ENCODE measurements at regions not wholly inside any gene's neighbourhood (a gene's known extent, or its start where the extent isn't known, plus 50 kb on each side); places are given as distances from the start of the nearest gene placed in this dataset.
"Not testable (repeated sequence)": the region's sequence is repeated elsewhere in the genome, so short reads cannot be mapped to it uniquely, and the experiment has no call there.

GRCh38 chr3:16708285-16708684, 103.1 kb upstream of the DAZL start:
- no peak for DNase-seq

DNA sequence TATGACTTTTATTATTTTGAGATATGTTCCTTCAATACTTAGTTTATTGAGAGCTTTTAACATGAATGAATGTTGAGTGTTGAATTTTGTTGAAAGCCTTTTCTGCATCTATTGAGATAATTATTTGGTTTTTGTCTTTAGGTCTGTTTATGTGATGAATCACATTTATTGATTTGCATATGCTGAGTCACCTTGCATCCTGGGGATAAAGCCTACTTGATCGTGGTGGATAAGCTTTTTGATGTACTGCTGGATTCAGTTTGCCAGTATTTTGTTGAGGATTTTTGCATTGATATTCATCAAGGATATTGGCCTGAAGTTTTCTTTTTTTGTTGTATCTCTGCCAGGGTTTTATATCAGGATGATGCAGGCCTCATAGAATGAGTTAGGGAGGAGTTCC, 106.5 kb upstream of the DAZL start:
- DNase-seq: not testable (repeated sequence)

- DNase-seq: no peak
These were observed 110.1 kb upstream of the DAZL start for GRCh38 chr3:16715281-16715680.

DNA sequence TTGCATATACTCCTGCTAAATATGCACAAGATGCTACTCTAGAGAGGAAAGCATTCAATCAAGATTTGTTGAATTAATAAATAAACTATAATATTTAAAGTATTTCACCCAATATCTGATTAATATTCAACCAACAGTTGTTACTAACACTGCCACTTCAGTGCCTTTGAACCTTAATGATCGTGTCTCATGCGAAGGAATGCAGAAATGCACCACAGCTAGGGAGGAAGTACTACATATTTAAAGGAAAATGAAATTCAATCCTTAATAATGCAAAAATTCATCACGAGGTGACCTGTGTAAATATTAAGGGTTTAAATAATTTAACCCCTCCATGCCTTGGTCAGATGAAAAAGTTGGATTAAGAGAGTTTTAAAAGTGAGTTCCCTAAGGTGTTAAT, 114.2 kb upstream of the DAZL start:
- DNase-seq: no peak

DNA sequence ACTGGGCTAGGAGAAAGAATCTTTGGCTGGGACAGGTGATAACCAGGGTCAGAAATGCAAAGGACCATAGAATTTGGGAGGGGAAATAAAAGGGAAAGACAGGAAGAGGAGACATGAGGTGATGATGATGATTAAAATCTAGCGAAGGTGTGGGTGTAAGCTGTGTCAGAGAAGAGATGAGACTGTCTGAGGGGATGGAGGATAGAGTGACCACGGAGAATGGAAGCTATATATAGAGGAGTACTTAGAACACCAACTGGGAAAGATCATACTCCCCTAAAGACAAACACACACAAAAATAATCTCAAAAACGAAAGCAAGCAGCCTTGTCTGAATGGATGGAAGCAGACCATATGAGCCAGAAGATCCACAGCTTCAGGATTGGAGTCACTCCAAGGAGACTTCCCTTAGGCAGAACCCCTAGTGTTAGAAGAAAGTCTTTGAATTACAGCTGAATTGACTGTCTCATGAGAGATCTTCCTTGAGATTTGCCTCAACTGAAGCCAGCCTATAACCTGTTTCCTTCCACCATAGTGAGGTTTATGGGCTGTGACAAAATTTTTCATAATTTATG, 115.2 kb upstream of the DAZL start:
- DNase-seq: no peak

- DNase-seq: no peak
These were observed 116.3 kb upstream of the DAZL start for GRCh38 chr3:16721494-16721893.

- DNase-seq: peak; percentile 9
These were observed 118.8 kb upstream of the DAZL start for GRCh38 chr3:16723978-16724377.

DNA sequence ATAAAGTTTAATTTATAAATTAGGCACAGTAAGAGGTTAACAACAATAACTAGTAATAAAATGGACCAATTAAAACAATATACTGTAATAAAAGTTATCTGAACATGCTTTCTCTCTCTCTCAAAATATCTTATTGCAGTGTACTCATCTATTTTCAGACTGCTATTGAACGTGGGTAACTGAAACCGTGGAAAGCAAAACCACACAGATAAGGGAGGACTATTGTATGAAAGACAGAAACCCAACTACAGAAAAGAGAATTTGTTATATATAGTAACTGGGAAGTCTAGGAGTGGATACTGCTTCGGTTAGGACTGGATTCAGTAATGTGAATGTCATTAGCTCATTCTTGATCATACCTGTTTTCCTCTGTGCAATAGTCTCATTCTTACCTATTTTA, 119.3 kb upstream of the DAZL start:
- DNase-seq: no peak

GRCh38 chr3:16725972-16726371, 120.7 kb upstream of the DAZL start:
- no peak for DNase-seq

DNA sequence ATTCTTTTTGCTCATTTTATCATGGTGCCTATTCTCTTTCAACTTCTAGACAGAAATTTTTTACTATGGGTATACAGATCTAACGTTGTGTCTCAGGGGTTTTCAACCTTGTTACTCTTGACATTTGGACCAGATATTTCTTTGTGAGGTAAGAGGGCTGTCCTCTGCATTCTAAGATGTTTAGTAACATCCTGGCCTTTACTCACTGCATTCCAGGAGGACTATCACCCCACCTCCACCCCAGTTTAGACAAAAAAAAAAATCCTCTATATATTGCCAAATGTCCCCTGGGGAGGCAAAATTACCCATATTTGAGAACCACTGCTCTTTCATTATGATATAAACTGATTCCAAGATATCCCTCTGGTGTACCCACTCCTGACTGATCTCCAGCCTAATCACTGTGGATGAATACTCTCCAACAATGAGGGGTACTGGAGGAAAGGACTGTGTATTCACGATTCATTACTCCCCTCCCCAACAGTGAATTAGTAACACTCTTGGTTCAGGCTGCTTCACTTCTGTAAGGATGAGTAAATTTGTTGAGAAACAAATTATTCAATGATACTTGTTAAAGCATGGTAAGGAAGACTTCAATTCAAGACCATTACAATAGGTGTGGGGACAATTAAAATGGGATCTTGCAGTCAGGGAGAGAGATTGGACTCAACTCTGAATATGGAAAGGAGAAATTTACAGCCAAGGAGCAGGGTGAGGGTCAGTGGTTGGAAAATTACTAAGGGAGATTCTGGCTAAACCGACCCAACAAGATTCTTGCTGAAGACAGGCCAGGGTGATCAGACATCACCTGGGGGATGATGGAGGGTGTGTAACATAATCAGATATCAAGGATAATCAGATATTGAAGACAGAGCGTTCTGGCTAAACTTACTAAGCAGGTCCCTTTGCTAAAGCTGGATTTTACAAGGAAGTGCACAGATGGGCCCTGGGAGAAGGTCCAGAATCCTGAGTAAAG, 123.8 kb upstream of the DAZL start:
- no peak for DNase-seq

DNA sequence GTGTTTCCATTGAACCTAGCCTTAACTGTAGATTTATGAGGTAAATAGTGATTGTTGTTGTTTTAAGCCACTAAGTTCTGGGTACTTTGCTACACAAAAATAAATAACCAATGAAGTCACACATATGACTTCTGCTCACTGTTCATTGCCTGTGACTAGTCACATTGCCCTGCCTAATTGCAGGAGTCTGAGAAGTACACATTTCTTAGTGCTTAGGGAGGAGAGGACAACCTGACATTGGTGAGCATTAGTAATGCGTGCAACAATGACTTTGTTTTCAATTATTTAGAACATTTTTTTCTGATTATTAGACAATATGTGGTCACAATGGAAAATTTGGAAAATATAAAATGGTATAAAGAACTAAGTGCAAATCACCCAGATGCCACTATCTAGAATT, 133.2 kb upstream of the DAZL start:
- no peak for DNase-seq

DNA sequence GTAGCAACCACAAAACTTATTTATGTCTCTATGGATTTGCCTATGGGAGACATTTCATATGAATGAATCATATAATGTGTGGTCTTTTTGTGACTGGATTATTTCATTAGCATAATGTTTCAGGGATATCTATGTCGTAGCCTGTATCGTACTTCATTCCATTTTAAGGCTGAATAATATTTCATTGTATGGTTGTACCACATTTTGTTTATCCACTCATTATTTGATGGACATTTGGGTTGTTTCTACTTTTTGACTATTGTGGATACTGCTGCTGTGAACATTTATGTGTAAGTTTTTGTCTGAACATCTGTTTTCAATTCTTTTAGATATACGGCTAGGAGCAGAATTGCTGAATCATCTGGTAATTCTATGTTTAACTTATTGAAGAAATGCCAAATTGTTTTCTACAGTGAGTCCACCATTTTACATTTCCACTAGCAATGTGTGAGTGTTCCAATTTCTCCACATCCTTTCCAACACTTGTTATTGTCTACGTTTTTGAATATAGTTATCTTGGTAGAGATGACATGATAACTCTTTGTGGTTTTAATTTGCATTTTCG, 134.4 kb upstream of the DAZL start:
- DNase-seq: no peak

- no peak for DNase-seq
These were observed 135.3 kb upstream of the DAZL start for GRCh38 chr3:16740515-16740914.

DNA sequence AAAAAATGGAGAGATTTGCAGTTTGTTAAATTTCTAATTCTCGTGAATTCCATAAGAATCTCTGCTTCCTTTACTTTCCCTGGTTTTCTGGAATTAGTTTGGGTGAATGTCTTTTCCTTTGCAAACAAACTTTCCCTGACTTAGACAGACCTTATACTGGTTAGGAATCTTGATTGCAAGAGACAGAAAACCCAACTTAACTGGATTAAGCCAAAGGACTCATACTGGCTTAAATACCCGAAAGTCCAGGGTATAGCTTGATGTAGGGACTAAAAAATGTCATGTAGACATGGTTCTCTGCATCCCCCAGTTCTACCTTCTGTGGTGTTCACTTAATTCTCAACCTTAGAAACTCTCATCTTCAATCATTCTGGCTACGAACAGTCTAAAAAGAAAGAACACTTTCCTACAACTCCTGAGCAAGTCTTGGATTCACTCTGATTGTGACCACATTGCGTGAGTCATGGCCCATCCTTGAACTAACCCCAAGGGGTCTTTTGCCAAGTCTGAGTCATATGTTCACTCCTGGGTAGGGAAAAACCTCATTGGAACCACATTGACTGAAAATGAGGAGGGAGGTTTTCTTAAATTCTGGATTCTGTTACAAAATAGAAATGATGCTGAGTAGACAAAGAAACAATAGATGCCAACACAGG, 136.0 kb upstream of the DAZL start:
- no peak for DNase-seq

GRCh38 chr3:16741890-16742289, 136.7 kb upstream of the DAZL start:
- DNase-seq: no peak

DNA sequence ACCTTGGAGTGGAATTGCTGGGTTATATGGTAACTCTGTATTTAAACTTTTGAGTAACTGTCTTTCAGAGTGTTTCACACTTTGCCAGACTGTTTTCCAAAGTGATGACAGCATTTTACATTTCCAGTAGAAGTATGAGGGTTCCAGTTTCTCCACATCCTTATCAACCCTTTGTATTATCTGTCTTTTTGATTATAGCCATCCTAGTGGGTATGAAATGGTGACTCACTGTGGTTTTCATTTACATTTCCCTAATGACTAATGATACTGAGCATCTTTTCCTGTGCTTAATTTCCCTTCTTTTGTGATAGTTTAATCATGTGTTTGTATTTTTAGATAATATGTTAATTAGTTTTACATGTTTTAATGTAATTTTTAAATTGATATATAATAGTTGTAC, 138.1 kb upstream of the DAZL start:
- DNase-seq: no peak

DNA sequence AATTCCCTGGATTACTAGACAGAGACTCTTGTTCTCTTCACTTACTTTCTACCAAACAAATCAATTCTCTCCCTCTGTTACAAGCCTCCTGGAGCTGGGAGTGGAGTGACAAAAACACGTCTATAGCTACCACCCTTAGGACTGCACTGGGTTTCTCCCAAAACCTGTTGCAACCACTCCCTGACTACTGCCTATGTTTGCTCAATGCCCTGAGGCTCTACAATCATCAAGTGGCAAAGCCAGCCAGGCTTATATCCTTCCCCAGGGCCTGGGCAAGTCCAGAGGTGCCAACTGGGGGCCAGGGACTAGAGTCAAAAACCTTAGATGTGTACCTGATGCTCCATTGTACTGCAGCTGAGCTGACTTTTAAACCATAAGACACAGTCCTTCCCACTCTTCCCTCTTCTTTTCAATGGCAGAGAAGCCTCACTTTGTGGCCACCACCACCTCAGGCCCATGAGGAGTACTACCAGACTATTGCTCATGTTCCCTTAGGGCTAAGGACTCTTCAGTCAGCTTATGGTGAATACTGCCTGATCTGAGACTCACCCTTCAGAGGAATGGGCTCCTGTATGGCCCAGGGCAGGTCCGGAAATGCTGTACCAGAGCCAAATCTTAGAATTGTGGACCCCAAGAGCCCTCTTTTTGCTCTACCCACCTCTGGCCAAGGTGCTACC, 125.4 kb upstream of the PLCL2 start:
- DNase-seq: no peak

DNA sequence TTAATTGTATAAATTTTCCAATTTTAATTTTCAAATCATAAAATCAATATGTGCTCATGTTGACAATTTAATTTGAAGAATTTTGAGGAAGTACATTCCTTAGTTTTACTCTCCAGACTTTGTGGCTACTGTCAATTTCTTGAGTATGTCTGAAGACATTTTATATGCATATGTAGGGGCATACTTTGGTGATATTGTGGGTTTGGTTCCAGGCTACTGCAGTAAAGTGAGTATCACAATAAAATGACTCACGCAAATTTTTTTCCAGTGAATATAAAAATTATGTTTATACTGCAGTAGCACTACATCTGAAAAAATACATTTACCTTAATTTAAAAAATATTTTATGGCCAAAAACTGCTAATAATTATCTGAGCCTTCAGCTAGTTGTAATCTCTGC, 123.2 kb upstream of the PLCL2 start:
- no peak for DNase-seq

GRCh38 chr3:16765661-16766060, 119.1 kb upstream of the PLCL2 start:
- no peak for DNase-seq

- DNase-seq: no peak
These were observed 117.7 kb upstream of the PLCL2 start for GRCh38 chr3:16767006-16767405.

GRCh38 chr3:16768014-16768413, 116.7 kb upstream of the PLCL2 start:
- DNase-seq: no peak

DNA sequence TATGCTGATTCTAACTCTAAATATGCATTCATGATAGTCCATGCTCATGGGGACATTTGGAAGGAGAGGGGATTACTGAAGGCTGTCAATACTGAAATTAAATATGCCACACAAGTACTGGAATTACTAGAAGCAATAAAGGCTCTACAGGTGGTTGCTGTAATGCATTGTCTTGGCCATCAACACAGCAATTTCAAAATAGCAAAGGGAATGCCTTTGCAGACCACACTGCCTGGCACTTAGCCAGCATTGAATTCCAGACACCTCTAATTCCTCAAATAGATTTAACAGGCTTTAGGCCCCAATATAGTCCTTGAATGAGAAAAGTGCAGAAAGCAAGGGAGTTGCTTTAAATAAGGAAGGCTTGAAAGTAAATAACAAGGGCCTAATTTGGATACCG, 115.8 kb upstream of the PLCL2 start:
- no peak for DNase-seq

- no peak for DNase-seq
These were observed 115.2 kb upstream of the PLCL2 start for GRCh38 chr3:16769525-16769924.
